HepG2 (cell line): ENCODE measurements at regions not wholly inside any gene's neighbourhood (a gene's known extent, or its start where the extent isn't known, plus 50 kb on each side); places are given as distances from the start of the nearest gene placed in this dataset.

Source experiments
- ATAC-seq: fragments of 200-7000 bp; cut with Tn5 transposase; 3 replicates; pipeline ENCODE4 v1.9.1; 2020; ENCODE audit warnings: mild to moderate bottlenecking, moderate library complexity
- BruUV-seq: library from RNA; stranded (reverse); fragments of 400-500 nt; replicated peaks from 2 replicates; lab custom pipeline; 2021; lab: Mats Ljungman, UMichigan
- CTCF ChIA-PET: fragments of 300-600 bp; formaldehyde crosslinking; extraction: SDS; loops from one replicate; lab custom pipeline; 2021; ENCODE audit warnings: low total read pairs, inconsistent platforms, low intra/inter-chr PET ratio; lab: Yijun Ruan, JAX
- POLR2A ChIA-PET: fragments of 350-600 bp; sonication (Branson Sonifier 250); formaldehyde crosslinking; loops from one replicate; lab custom pipeline; 2020; ENCODE audit warnings: antibody characterized with exemption, inconsistent platforms; lab: Yijun Ruan, JAX
- DNase-seq: peaks from one replicate; pipeline ENCODE4 v3.0.0-alpha.2; 2015; ENCODE audit warnings: low spot score
- FAIRE-seq: peaks from 3 replicates; lab custom pipeline; 2011; peaks lifted over from hg19 to GRCh38; lab: Jason Lieb, UNC
- H2AFZ ChIP-seq: one replicate; pipeline ENCODE4 v1.6.1; 2011; ENCODE audit warnings: low read length, inconsistent platforms
- H3K27ac ChIP-seq: fragments of 300-600 bp; 3 replicates; pipeline ENCODE4 v1.8.0; 2011; ENCODE audit warnings: mixed run types, mild to moderate bottlenecking, mixed read lengths, low read length, inconsistent platforms; ENCODE audit not compliant: insufficient read depth; ENCODE audit errors: extremely low read length
- H3K27me3 ChIP-seq, 2 experiments: fragments of 200-600 bp in 1 of 2; 2 replicates in 1 of 2; 3 replicates in 1 of 2; pipeline versions ENCODE4 v1.6.0 to v1.8.0; 2011; ENCODE audit warnings: low read length in 2 of 2, mild to moderate bottlenecking in 2 of 2, moderate library complexity in 2 of 2, inconsistent platforms in 1 of 2; ENCODE audit not compliant: insufficient read depth in 2 of 2, control insufficient read depth in 1 of 2
- H3K36me3 ChIP-seq, 2 experiments: fragments of 200-600 bp in 1 of 2; replicated peaks in 1 of 2; 2 replicates in 1 of 2; 3 replicates in 1 of 2; pipeline versions ENCODE4 v1.5.1 to v1.8.0; 2011; ENCODE audit warnings: low read length in 2 of 2, inconsistent platforms in 1 of 2; ENCODE audit not compliant: insufficient read depth in 2 of 2, control insufficient read depth in 1 of 2
- H3K4me1 ChIP-seq: 2 replicates; pipeline ENCODE4 v1.5.1; 2012; ENCODE audit warnings: low read length, inconsistent platforms; ENCODE audit not compliant: insufficient read depth
- H3K4me2 ChIP-seq: 2 replicates; pipeline ENCODE4 v1.6.0; 2011; ENCODE audit warnings: low read depth, low read length, inconsistent platforms
- H3K4me3 ChIP-seq, 3 experiments: fragments of 200-600 bp in 1 of 3; sonication (generic), shearing (Covaris generic) in 1 of 3; replicated peaks in 1 of 3; 2 replicates each; pipeline ENCODE4 v1.5.1; 2011 to 2016; ENCODE audit warnings: low read length in 3 of 3, inconsistent platforms in 2 of 3, low read depth in 2 of 3, mild to moderate bottlenecking in 2 of 3, control low read depth in 1 of 3, mixed read lengths in 1 of 3; ENCODE audit not compliant: insufficient read depth in 1 of 3
- H3K79me2 ChIP-seq: one replicate; pipeline ENCODE4 v1.6.1; 2011; ENCODE audit warnings: low read length, inconsistent platforms; ENCODE audit not compliant: insufficient read depth
- H3K9ac ChIP-seq: 2 replicates; pipeline ENCODE4 v1.6.0; 2011; ENCODE audit warnings: mild to moderate bottlenecking, low read depth, low read length, inconsistent platforms; ENCODE audit not compliant: insufficient read depth
- H3K9me3 ChIP-seq: 2 replicates; pipeline ENCODE4 v1.5.1; 2012; ENCODE audit warnings: mild to moderate bottlenecking, low read length
- H4K20me1 ChIP-seq: 2 replicates; pipeline ENCODE4 v1.6.0; 2011; ENCODE audit warnings: inconsistent platforms, mild to moderate bottlenecking, low read length, moderate library complexity; ENCODE audit not compliant: insufficient read depth
- CBX5 ChIP-seq: sonication (generic); formaldehyde crosslinking; IDR thresholded peaks from 2 replicates; pipeline ENCODE4 v1.4.0; 2020; ENCODE audit warnings: missing genetic modification reagents, borderline replicate concordance
- CENPBD1 ChIP-seq: sonication (generic); formaldehyde crosslinking; IDR thresholded peaks from 2 replicates; pipeline ENCODE4 v1.8.0; 2022; ENCODE audit warnings: missing genetic modification reagents, low read depth, mild to moderate bottlenecking, borderline replicate concordance
- EED ChIP-seq: sonication (generic); formaldehyde crosslinking; IDR thresholded peaks from 2 replicates; pipeline ENCODE4 v1.5.0; 2020; ENCODE audit warnings: mild to moderate bottlenecking, missing genetic modification reagents
- NAIF1 ChIP-seq: sonication (generic); formaldehyde crosslinking; IDR thresholded peaks from 2 replicates; pipeline ENCODE4 v1.5.0; 2020; ENCODE audit warnings: mild to moderate bottlenecking, missing genetic modification reagents, borderline replicate concordance
- NFKB2 ChIP-seq: sonication (generic); formaldehyde crosslinking; IDR thresholded peaks from 2 replicates; pipeline ENCODE4 v1.4.0; 2020; ENCODE audit warnings: missing genetic modification reagents, borderline replicate concordance
- PLRG1 ChIP-seq: fragments of 450-650 bp; conservative IDR thresholded peaks from 2 replicates; pipeline ENCODE4 v1.6.1; 2016
- SP1 ChIP-seq, 2 experiments: fragments of 450-650 bp in 1 of 2; sonication (generic) in 1 of 2; formaldehyde crosslinking in 1 of 2; IDR thresholded peaks; 2 replicates each; pipeline versions ENCODE4 v1.4.0 to v1.6.1; 2016 to 2020; ENCODE audit warnings: missing genetic modification reagents in 1 of 2
- ZBTB8A ChIP-seq: sonication (generic); formaldehyde crosslinking; IDR thresholded peaks from 2 replicates; pipeline ENCODE4 v1.4.0; 2020; ENCODE audit warnings: mild to moderate bottlenecking, low read depth, missing genetic modification reagents, borderline replicate concordance
- ZFP36 ChIP-seq: fragments of 150-350 bp; IDR thresholded peaks from 2 replicates; pipeline ENCODE4 v1.6.1; 2018; ENCODE audit warnings: borderline replicate concordance, low read length, low read depth; ENCODE audit not compliant: partially characterized antibody
- ZMYM2 ChIP-seq: sonication (generic); formaldehyde crosslinking; IDR thresholded peaks from 2 replicates; pipeline ENCODE4 v1.8.0; 2022; ENCODE audit warnings: mild to moderate bottlenecking, missing genetic modification reagents
- ZNF335 ChIP-seq: sonication (generic); formaldehyde crosslinking; IDR thresholded peaks from 2 replicates; pipeline ENCODE4 v1.4.0; 2020; ENCODE audit warnings: missing genetic modification reagents
- ZNF782 ChIP-seq: sonication (generic); formaldehyde crosslinking; IDR thresholded peaks from 2 replicates; pipeline ENCODE4 v1.4.0; 2020; ENCODE audit warnings: missing genetic modification reagents, mild to moderate bottlenecking, borderline replicate concordance
- WGBS: methylation state at CpG from one replicate; pipeline ENCODE4 v1.1.6; 2017; ENCODE audit warnings: low lambda C conversion rate; 5-methylcytosine and 5-hydroxymethylcytosine counted together
- in situ Hi-C: cut with HindIII; loops from 2 replicates; pipeline ENCODE4 v1.10.0; 2017; ENCODE audit warnings: low pct_unique_long_range_greater_than_20kb; ENCODE audit not compliant: extremely low pct_ligation_motif_present
- intact Hi-C: fragments of 100-400 bp; cut with micrococcal nuclease; formaldehyde crosslinking; loops from one replicate; pipeline ENCODE4 v1.10.0; 2022; ENCODE audit not compliant: unreplicated experiment

GRCh38 chr18:24986666-24987302, 365.2 kb downstream of the ZNF521 start (continued):
- TF ChIP-seq ZFP36: no peak

- H2AFZ ChIP-seq: no peak overlapping the region
- in situ Hi-C loops: loop anchor here (25.0 kb wide), 1 partner anchor 100 kb away; no protein-coding TSS in a partner anchor
Measured at GRCh38 chr18:24987303-24988252, 364.4 kb downstream of the ZNF521 start.

More at GRCh38 chr18:24987303-24988252, 364.4 kb downstream of the ZNF521 start:
- ChIA-PET POLR2A (no interaction called here), CTCF (no interaction called here)
- no peaks in the 10 kb centered on the region for H3K36me3 ChIP-seq
- H3K27ac ChIP-seq: no peak overlapping the region
- H3K4me3 ChIP-seq: no peak overlapping the region
- no peak overlapping the region for H3K4me2 ChIP-seq
- TF ChIP-seq ZNF335 (CRISPR knock-in tag) (no peak), SP1 (IDR thresholded peaks at IDR 0.05) (no peak), SP1 (CRISPR knock-in tag; IDR thresholded peaks at IDR 0.05) (no peak), ZBTB8A (CRISPR knock-in tag) (no peak), NFKB2 (CRISPR knock-in tag) (no peak), ZNF782 (CRISPR knock-in tag) (no peak), NAIF1 (no peak), EED (CRISPR knock-in tag) (no peak), CBX5 (no peak), ZMYM2 (CRISPR knock-in tag) (no peak), CENPBD1 (CRISPR knock-in tag) (no peak), PLRG1 (no peak)
- DNase-seq: no peak
- intact Hi-C loops: no loop called here
- H4K20me1 ChIP-seq: no peaks in the 10 kb centered on the region
- H3K27me3 ChIP-seq: no peaks in the 10 kb centered on the region; a peak in 2 of 5 replicates
- WGBS: 12% methylated on average over 9 of the region's 9 CpGs
- no peaks in the 10 kb centered on the region for H3K79me2 ChIP-seq
- FAIRE-seq: no peak
- no TSS peak for BruUV-seq
- H3K4me1 ChIP-seq: no peaks in the 10 kb centered on the region
- no peaks in the 10 kb centered on the region for H3K9me3 ChIP-seq
- no peak overlapping the region for H3K9ac ChIP-seq
- ATAC-seq: no peak
